COLO829 (cell line): ENCODE measurements at regions not wholly inside any gene's neighbourhood (a gene's known extent, or its start where the extent isn't known, plus 50 kb on each side); places are given as distances from the start of the nearest gene placed in this dataset.
"Not testable (repeated sequence)": the region's sequence is repeated elsewhere in the genome, so short reads cannot be mapped to it uniquely, and the experiment has no call there.

Source experiments
- DNase-seq: peaks from one replicate; pipeline ENCODE4 v3.0.0; 2012; ENCODE audit warnings: low spot score

DNA sequence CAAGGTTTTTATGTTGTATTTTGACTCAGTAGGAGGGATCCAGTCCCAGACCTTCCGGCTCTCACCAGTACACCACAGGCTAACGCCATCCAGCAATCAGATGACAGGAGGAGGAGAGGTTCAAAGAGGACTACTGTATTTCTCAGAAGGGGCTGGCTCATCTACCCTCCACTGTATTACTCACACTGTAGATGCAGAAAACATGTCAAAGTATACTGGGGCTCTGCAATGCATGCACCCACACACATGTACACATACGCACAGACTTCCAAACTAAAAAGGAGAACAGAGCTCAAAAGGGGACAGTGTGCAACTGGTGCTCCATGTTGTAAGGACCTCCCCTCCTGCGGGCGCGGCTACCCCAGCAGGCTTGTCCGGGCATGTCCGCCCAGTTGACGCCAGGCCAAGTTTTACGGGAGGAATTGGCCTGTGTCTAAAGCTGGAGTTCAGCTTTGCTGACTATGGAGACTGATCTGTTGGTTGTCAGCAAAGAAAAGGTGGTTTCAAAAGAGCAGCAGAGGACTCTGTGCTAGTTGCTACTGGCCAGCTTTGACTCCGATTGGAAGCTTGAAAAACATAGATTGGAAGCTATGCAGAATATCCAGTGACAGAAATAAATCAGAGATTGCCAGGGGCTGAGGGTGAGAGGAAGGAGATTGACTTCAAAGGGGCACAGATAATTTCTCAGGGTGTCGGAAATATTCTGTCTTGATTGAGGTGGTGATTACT is 314.2 kb downstream of the DLEU7 start:
- DNase-seq: peak; percentile 81

- DNase-seq: no peak
Measured at GRCh38 chr13:50531917-50532899, 311.3 kb downstream of the DLEU7 start.

DNA sequence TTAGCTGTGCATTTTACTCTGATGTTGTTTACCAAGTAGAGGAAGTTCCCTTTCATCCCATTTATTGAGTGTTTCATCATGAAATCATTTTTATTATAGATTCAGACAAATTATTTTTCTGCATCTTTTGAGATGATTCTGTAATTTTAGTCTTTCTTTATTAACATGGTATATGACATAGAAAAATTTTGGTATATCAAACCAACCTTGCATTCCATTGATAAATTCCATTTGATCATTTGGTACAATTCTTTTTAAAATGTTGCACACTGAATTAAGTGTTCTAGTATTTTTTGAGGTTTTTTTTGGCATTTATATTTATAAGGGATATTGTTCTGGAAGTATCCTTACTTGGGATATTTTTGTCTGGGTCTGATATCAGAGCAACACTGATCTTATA is 308.4 kb downstream of the DLEU7 start:
- no peak for DNase-seq

DNA sequence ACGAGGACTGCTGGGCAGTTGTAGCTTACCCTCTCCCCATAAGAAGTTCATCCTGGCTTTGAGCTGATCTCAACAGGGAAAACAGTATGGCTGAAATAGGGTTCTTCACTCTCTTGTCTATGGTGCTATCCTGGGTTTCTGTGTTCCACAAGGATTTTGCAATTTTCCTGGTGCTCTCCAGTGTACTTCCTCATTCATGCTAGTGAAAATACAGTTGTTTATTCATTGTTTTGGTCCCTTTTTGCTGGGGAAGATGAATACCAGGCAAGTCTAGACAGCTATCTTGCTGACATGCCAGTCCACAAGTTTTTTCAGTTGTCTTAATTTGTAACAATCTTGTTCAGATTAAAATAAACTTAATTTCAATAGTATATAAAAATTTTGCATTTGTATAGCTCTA is 306.5 kb downstream of the DLEU7 start:
- no peak for DNase-seq

GRCh38 chr13:50539791-50540530 is 303.5 kb downstream of the DLEU7 start:
- DNase-seq: no peak

- DNase-seq: no peak
Measured at GRCh38 chr13:50543141-50543540, 300.4 kb downstream of the DLEU7 start.

- no peak for DNase-seq
Measured at GRCh38 chr13:50543782-50544181, 299.7 kb downstream of the DLEU7 start.

- no peak for DNase-seq
Measured at GRCh38 chr13:50544211-50544610, 299.3 kb downstream of the DLEU7 start.

DNA sequence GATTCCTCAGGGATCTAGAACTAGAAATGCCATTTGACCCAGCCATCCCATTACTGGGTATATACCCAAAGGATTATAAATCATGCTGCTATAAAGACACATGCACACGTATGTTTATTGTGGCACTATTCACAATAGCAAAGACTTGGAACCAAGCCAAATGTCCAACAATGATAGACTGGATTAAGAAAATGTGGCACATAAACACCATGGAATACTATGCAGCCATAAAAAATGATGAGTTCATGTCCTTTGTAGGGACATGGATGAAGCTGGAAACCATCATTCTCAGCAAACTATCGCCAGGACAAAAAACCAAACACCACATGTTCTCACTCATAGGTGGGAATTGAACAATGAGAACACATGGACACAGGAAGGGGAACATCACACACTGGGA is 296.3 kb downstream of the DLEU7 start:
- not testable (repeated sequence) for DNase-seq

- DNase-seq: no peak
Measured at GRCh38 chr13:50548586-50548985, 294.9 kb downstream of the DLEU7 start.

DNA sequence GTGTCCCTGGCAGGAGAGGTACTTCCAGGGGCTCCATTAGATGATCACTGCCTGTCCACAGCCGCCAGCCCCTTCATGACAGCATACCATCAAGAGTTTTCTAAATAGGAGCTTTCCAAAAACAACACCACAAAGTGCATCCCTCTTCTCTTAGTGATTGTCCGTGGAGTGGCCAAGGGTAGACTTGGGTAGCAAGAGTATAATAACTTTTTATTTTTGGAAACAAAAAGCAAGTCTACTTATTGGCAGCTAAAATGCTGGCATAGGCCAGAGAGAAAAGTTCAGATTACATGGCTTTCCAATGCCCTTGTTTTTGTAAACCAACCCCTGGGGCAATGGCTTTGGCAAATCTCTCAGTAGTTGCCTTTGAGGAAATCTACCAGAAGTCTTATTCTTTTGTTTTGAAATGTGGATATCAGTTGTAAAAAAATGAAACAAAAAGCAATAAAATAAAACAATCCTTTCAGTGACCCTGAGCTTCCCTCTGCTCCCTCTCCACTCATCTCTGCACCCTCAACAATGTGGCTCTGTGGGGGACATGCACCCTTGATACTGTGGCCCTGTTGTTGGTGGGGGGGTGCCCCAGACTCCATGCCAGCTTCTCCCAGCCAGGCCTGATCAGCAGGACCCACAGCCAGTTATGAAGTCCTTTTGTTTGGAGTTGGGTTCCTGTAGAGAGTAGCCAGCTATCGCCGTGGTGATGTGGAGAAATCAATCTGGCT is 294.1 kb downstream of the DLEU7 start:
- no peak for DNase-seq

GRCh38 chr13:50550151-50550550 is 293.3 kb downstream of the DLEU7 start:
- DNase-seq: no peak

DNA sequence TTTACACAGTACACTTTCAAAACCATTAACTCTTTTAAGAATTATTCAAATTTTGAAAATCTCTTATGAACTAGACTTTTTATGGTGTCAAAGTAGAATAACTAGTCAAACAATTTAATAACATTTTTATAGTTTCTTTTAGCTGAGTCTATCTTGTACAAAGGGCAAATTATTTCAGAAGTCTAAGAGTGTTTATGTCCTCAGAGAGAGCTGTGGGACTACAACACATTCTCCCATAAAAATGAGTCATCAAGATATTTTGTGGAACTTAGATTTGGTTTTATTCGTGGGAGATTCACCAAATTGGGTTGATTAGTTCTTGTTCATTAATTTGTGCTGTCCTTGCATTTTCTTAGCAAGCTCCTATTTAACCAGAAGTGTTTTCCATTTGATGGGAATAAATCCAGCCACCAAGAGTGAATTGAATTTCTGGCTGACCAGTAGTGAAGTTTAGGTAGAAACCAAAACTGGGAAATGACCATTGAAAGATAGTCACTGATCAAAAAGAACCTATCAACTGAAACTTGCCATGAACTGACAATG is 291.0 kb downstream of the DLEU7 start:
- DNase-seq: no peak

GRCh38 chr13:50561739-50562138 is 281.8 kb downstream of the DLEU7 start:
- DNase-seq: no peak

DNA sequence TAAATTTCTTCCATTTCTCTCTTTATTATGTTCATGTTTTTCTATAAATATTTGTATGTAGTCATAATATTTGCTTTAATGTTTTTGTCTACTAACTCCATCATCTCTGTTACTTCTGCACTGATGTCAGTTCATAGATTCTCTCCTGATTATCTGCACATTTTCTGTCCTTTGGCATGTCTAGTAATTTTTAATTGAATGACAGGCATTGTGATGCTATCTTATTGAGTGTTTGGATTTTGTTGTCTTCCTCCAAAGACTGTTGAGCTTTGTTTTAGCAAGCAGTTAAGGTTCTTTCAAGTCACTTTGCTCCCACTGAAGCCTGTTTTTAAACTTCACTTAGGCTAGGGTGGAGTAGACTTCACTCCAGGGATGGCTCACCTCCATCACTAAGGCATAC is 276.8 kb downstream of the DLEU7 start:
- DNase-seq: no peak

DNA sequence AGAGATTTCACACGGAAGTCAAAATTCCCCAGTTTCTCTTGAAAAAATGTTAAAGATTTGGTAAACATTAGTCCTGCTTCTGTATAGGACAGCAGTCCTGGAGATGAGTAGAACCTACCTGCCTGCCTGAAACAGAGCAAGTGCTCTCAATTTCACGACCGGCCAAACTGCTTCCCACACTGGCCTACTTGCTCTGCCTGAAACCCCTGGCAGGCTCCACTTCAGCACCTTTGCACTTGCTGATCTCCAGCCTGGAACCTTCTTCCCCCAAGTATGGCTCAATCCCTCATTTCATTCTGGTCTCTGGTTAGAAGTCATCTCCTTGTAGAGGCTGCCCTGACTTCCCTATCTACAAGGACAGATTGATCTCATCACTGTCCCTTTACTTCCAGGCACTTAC is 271.4 kb downstream of the DLEU7 start:
- no peak for DNase-seq

DNA sequence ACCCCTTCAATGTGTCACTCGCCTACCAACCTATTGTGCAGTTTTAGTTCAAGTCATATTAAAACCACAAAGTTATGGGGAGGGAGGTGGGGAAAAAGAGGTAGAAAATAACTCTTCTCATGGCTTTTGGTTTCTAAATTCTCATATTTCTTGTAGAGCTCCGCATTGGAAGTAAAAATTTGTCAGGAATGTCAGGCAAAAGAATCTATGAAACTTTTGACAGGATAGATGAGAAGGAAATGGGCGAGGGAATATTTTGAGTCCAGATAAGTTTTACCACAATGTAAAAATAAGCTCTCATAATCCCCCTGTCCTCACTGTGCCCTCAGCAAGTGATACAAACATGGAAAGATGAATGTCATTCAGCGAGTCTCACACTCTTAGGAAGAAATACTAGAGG is 270.4 kb downstream of the DLEU7 start:
- no peak for DNase-seq

- DNase-seq: peak; percentile 14
Measured at GRCh38 chr13:50574731-50575130, 268.8 kb downstream of the DLEU7 start.

DNA sequence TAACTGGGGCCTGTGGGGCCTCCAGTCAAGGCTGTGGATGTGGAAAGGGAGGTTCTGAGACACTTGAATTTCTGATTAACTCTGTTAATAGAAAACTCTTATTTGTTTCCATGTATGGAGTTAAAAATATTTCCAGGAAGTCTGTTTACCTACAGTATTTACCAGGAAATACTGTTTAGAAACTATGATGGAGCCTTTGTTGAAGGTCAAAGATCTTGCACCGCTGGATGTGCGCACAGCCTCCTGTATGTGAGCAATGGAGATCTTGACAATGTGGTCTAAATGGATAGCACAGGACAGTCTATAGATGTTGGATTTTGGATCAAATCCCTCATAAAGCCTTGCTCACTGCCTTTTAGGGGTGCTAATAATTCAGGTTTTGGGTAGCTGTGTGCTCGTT is 268.4 kb downstream of the DLEU7 start:
- no peak for DNase-seq

GRCh38 chr13:50576156-50576555 is 267.3 kb downstream of the DLEU7 start:
- no peak for DNase-seq

GRCh38 chr13:50577806-50578205 is 265.7 kb downstream of the DLEU7 start:
- no peak for DNase-seq
